ENCODE measurements at regions not wholly inside any gene's neighbourhood (a gene's known extent, or its start where the extent isn't known, plus 50 kb on each side); places are given as distances from the start of the nearest gene placed in this dataset.

- Histone ChIP-seq H3K27ac (ENCODE audit: low read depth, low read length) (no peak overlapping the region), H3K36me3 (ENCODE audit: control insufficient read depth, insufficient read depth, low read length) (no peaks in the 10 kb centered on the region), H3K4me1 (ENCODE audit: control insufficient read depth, insufficient read depth, low read length) (no peaks in the 10 kb centered on the region), H3K9me3 (ENCODE audit: control insufficient read depth, low read length) (no peaks in the 10 kb centered on the region), H3K4me3 (ENCODE audit: low read length) (no peak overlapping the region), H3K27me3 (ENCODE audit: control insufficient read depth, insufficient read depth, low read length, poor library complexity, severe bottlenecking) (no peaks in the 10 kb centered on the region), H3K9ac (ENCODE audit: extremely low read depth, low read length, poor library complexity, severe bottlenecking) (no peak overlapping the region)
- no peaks in the 10 kb centered on the region for H3K9me3 Mint-ChIP-seq
- no peak overlapping the region for H3K4me3 Mint-ChIP-seq
- 98 to 100% methylated on average over 1 of the region's 1 CpG for WGBS, 2 experiments (ENCODE audit: insufficient coverage in 1 of 2, insufficient read length in 1 of 2)
- no peak for TF ChIP-seq CTCF (conservative IDR thresholded peaks at IDR 0.05)
- no peaks in the 10 kb centered on the region for H3K36me3 Mint-ChIP-seq (ENCODE audit: low read depth)
- no peak overlapping the region for H3K27ac Mint-ChIP-seq
- DNase-seq: no peak
- peaks cover 1% of the 10 kb centered on the region for H3K27me3 Mint-ChIP-seq (ENCODE audit: insufficient read depth)
- H3K4me1 Mint-ChIP-seq: no peaks in the 10 kb centered on the region
Observed at GRCh38 chr5:62183727-62184126, 122.3 kb upstream of the KIF2A start.

GRCh38 chr5:62184444-62184843 is 121.6 kb upstream of the KIF2A start:
- TF ChIP-seq CTCF (conservative IDR thresholded peaks at IDR 0.05): no peak
- Mint-ChIP-seq H3K4me3 (no peak overlapping the region), H3K27me3 (ENCODE audit: insufficient read depth) (no peaks in the 10 kb centered on the region)

GRCh38 chr5:62190173-62190572 is 115.8 kb upstream of the KIF2A start:
- DNase-seq: no peak
- Histone ChIP-seq H3K36me3 (ENCODE audit: control insufficient read depth, insufficient read depth, low read length) (no peaks in the 10 kb centered on the region), H3K27ac (ENCODE audit: low read depth, low read length) (no peak overlapping the region), H3K9ac (ENCODE audit: extremely low read depth, low read length, poor library complexity, severe bottlenecking) (no peak overlapping the region), H3K27me3 (ENCODE audit: control insufficient read depth, insufficient read depth, low read length, poor library complexity, severe bottlenecking) (no peaks in the 10 kb centered on the region), H3K4me1 (ENCODE audit: control insufficient read depth, insufficient read depth, low read length) (no peaks in the 10 kb centered on the region), H3K9me3 (ENCODE audit: control insufficient read depth, low read length) (peaks cover 36% of the 10 kb centered on the region), H3K4me3 (ENCODE audit: low read length) (no peak overlapping the region)
- whole genome bisulfite sequencing, 2 experiments (ENCODE audit: insufficient coverage in 1 of 2, insufficient read length in 1 of 2): 93 to 100% methylated on average over 1 to 2 of the region's 2 CpGs
- Mint-ChIP-seq H3K9me3 (peaks cover 30% of the 10 kb centered on the region), H3K4me3 (no peak overlapping the region), H3K36me3 (ENCODE audit: low read depth) (peaks cover 3% of the 10 kb centered on the region), H3K27me3 (ENCODE audit: insufficient read depth) (peaks cover 3% of the 10 kb centered on the region), H3K4me1 (no peaks in the 10 kb centered on the region), H3K27ac (no peak overlapping the region)
- TF ChIP-seq CTCF (conservative IDR thresholded peaks at IDR 0.05): no peak

More at GRCh38 chr5:62184444-62184843, 121.6 kb upstream of the KIF2A start:
- H3K36me3 ChIP-seq (ENCODE audit: control insufficient read depth, insufficient read depth, low read length): no peaks in the 10 kb centered on the region
- H3K9ac ChIP-seq (ENCODE audit: extremely low read depth, low read length, poor library complexity, severe bottlenecking): no peak overlapping the region
- 88% methylated on average over 1 of the region's 1 CpG; no CpG with 5 or more reads in 1 of the 2 experiments for WGBS, 2 experiments (ENCODE audit: insufficient coverage in 1 of 2, insufficient read length in 1 of 2)
- no peak for DNase-seq
- H3K27ac Mint-ChIP-seq: no peak overlapping the region
- H3K4me1 Mint-ChIP-seq: no peaks in the 10 kb centered on the region
- no peaks in the 10 kb centered on the region for H3K9me3 ChIP-seq (ENCODE audit: control insufficient read depth, low read length)
- H3K36me3 Mint-ChIP-seq (ENCODE audit: low read depth): no peaks in the 10 kb centered on the region
- H3K27me3 ChIP-seq (ENCODE audit: control insufficient read depth, insufficient read depth, low read length, poor library complexity, severe bottlenecking): no peaks in the 10 kb centered on the region
- H3K4me1 ChIP-seq (ENCODE audit: control insufficient read depth, insufficient read depth, low read length): no peaks in the 10 kb centered on the region
- no peak overlapping the region for H3K27ac ChIP-seq (ENCODE audit: low read depth, low read length)
- H3K4me3 ChIP-seq (ENCODE audit: low read length): no peak overlapping the region
- H3K9me3 Mint-ChIP-seq: no peaks in the 10 kb centered on the region
